GM18505 (cell line): ENCODE measurements at regions not wholly inside any gene's neighbourhood (a gene's known extent, or its start where the extent isn't known, plus 50 kb on each side); places are given as distances from the start of the nearest gene placed in this dataset.

ENCODE experiments used
- ATAC-seq: cut with Tn5 transposase; IDR thresholded peaks from one replicate; pipeline ENCODE4 v1.9.1; 2021; ENCODE audit not compliant: unreplicated experiment
- POLR2A ChIP-seq: IDR thresholded peaks from 4 replicates; pipeline ENCODE4 v1.6.1; 2011; ENCODE audit warnings: borderline replicate concordance; ENCODE audit not compliant: insufficient read depth, insufficient read length; ENCODE audit errors: extremely low read depth

DNA sequence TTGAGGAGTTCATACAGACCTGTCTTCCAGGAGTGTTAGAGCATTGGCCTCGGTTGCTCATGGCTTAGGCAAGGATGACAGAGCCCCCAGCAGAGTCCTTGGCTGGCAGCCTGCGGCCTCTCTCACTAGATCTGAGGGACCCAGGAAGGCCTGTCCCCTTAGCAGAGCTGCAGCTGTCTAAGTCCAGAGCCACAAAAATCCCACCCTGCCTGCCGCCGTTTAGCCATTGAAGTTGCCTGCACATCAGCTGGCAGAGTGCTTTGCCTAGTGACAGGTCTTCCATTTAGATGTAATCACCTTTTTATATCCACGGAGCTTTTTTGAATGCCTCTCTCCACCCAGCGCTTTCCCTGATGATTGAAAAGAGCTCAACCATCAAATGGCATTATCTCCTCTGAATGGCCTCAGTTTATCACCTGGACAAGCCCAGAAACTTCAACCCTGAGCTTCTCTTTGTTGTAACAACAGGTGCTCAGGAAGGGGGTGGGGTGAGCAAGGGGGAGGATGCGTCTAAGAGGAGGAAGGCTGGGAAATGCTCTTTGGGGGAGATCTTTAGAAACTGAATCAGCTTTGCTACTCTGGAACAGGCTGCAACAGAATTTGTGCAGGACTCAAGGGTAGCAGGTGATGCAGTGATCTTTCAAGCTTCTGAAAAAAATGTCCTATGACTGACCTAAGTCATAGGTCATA, 71.9 kb downstream of the TNP1 start:
- ATAC-seq, result no peak
- TF ChIP-seq POLR2A, result no peak

DNA sequence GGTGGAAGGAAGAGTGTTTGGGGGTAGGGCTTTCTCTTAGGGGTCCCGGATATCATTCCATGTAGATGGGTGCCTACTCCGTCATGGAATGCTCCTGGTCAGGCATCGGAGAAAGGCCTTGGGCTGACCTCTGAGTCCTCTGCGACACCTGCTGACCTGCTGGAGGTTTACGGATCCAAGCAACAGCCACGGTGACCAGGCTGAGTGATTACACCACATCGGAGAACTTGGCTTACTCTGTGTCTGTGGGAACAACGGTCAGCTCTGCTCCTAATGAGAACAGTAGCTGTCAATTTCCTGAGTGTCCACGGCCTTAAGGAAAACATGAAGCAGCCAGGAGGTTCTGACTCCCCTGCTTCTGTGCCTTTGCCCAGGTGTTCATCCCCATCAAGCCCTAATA, 73.2 kb downstream of the TNP1 start:
- no peak for ATAC-seq
- TF ChIP-seq POLR2A, result no peak

DNA sequence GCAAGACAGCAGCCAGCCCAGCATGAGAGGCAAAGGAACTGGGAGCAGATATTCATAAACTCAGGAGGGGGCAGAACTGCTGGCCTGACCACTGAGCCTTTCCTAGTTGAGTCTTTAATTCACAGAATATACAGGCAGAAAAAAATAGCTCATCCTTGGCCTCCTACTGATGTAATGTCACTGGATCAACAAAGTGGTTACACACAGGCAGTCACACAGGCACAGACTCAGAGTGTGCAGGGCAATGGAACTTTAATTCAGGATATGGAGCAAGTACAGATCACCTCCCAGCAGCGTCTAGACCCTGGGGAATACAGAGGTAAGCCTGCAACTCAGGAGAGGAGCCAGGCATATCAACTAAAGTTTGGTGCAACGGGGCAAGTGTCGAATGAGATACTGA, 75.4 kb downstream of the TNP1 start:
- no peak for ATAC-seq
- no peak for TF ChIP-seq POLR2A

DNA sequence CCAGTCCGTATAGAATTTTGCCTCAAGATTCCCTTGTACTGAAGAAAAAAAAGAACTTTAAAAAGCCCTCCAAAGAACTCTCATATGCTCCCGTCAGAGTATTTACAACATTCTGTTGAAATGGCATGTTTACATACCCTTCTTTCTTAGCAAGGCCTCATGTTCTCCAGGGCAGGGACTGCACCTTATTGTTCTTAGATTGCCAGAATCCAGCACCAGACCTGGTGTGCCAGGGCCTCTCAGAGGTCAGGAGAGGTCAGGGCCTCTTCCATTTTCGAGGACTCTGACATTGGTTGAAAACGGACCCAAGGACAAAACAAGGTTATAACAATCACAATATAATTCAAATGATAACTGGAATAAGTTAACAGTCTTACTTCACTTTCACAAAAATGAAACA, 78.2 kb downstream of the TNP1 start:
- no peak for ATAC-seq
- no peak for TF ChIP-seq POLR2A

DNA sequence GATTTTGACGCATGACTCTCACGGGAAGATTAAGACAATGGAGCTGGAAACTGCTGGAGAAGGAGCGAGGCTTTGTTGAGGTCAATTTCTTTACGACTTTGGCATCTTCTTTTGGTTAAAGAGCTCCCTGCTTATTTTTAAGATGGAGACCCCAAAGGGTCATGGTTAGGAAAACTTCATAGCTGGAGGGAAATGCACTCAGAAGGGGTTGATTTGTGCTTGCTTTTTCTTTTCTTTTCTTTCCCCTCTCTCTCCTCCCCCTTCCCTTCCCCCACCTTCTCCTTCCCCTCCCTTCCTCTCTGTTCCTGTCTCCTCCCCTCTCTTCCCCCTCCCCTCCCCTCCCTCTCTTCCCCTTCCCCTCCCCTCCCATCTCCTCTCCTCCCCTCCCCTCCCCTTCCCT, 79.0 kb downstream of the TNP1 start:
- ATAC-seq, result no peak
- TF ChIP-seq POLR2A, result no peak

DNA sequence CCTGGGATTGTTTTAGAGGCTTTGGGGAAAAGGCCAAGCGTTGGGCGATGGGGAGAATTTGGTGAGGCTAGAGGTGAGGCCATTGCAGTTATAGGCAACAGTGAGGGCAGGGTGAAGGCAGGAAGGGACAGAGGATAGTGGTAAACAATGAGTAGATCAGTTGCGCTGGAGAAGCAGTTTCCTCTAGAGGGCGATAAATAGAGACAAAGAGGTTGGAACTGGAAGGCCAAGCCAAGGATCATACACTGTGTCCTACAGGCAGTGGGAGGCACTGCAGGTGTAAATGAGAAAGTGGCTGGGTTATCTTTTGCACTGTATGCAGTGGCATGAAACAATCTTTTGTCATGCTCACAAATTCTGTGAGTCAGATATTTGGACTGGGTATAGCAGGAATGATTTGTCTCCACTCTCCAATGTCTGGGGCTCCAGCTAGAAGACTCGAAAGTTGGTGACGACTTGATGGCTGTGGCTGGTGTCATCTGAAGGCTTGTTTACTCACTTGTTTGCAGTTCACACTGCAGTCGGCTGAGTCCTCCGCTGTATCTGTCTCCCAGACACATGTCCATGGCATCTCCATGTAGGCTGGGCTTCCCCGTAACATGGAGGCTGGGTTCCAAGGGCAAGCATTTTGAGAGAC, 82.1 kb downstream of the TNP1 start:
- TF ChIP-seq POLR2A, result no peak
- peak; percentile 96 for ATAC-seq

DNA sequence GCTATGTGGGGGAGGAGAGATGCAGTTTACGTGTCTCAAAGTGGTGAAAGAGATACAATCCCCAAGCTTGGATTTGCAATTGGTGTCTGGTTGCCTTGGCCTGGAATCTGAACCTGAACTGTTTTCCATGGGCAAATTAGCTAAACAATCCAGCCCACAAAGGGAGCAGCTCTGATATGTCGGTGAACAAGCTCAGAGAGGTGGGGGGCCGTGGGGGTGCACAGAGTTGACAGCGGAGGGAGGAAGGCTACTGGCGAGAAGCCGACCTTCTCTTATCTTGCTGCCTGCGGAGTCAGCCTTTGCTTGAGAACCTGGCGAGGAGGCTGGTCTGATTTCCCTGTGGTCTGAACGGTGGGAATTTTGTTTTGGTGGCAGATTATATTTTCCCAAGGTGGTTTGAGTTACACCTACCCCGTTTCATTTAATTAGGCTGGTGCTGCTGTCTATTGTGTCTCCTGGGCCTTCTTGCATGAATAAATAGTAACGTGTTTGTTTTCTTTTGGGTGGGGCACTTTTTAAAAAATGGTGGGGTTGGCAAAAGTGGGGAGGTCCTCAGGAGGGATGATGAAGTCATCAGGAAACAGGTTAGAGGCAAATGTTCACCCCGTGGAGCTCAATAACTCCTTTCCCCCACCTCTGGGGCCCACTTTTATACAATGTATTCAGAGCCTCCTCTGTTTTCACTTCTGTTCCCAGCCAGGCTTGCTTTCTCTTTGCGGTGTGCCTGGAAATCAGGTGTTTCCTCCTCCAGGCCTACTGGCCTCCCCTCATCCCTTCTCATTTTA, 80.9 kb upstream of the IGFBP5 start:
- TF ChIP-seq POLR2A, result no peak
- ATAC-seq, result no peak

DNA sequence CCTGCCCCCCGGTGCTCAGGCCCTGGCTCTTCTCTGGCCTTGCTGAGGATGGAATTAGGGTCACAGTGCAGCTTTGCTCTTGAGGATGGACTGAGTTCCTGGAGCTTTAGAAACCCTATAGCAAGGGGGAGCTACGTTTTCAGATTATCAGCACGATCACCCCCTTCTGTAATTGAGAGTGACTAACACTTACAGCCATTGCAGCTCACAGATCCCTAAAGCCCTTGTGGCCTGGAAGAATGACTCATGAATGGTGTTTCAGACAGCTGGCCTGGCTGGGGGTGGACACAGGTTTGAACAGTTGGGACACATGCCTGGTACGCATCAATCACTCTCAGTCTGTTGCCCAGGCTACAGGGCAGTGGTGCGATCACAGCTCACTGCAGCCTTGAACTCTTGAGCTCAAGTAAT, 79.7 kb upstream of the IGFBP5 start:
- no peak for TF ChIP-seq POLR2A
- no peak for ATAC-seq

DNA sequence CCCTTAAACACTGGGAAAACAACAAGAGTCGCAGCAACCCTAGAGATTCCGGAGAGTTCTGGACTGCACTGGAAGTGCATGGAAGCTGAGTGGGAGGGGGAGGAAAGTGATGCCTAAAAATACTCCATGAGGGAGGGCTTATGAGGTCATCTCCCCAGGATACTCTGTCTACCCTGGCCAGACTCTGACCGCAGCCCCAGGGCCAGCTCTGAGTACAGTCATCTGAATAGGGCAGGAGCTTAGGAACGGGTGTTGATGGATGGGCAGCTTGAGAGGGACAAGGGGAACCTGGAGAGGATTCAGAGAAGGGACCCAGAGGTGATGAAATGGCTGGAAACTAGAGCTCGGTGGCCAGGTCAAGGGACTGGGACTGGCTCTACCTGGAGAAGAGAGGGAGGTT, 79.3 kb upstream of the IGFBP5 start:
- no peak for TF ChIP-seq POLR2A
- no peak for ATAC-seq

DNA sequence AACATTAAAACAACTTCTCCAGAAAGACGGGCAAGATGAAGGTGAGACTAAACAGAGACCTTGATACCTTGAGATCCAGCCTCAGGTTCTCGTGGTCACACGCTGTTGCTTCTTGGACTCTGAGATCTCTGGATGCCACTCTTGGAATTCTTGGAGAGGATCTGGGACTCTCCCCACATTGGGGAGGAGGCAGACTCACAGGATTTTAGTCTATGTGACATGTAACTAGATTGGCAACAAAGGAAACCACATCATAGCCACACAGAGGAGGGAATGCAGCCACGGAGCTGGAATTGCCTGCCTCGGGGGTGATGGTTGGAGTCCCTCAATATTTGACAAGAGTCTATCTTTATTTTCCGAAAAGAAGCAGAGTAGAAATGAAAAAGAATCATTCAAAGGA, 78.8 kb upstream of the IGFBP5 start:
- no peak for TF ChIP-seq POLR2A
- no peak for ATAC-seq

DNA sequence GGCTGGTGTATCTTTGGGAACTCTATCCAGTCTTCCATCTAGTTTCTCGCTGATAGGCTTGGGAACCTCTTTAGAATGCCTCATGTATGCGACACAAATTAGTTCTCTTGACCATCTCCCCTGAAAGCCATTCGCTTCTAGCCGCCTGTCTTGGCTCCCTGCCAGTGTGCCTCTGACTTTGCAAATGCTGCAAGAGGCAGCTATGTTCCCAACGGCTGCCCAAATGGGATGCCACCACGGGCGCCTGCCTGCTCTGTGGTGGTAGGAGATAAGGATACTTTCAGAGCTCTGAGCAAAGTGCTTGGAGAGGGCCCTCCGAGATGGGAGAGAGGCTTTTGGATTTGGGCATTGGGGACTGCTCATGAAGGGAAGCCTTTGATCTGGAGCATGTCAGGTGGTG, 77.7 kb upstream of the IGFBP5 start:
- ATAC-seq, result no peak
- TF ChIP-seq POLR2A, result no peak

DNA sequence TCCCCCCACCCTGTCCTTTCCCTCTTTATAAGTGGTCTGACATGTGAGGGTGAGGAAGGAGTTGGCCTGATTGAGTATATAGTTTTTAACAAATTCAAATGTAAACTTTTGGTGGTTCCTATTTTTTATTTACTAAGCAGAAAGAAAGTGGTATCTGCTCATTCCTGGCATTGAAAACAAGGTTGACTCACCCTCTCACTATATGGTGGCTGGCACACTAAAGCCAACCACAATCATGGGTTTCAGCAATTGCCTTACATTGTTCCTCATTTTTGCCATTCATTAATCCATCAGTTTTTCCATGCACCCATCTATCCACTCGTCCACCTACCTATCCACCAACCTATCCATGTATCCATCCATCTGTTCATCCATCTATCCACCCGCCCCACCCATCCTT, 75.4 kb upstream of the IGFBP5 start:
- ATAC-seq, result no peak
- TF ChIP-seq POLR2A, result no peak

DNA sequence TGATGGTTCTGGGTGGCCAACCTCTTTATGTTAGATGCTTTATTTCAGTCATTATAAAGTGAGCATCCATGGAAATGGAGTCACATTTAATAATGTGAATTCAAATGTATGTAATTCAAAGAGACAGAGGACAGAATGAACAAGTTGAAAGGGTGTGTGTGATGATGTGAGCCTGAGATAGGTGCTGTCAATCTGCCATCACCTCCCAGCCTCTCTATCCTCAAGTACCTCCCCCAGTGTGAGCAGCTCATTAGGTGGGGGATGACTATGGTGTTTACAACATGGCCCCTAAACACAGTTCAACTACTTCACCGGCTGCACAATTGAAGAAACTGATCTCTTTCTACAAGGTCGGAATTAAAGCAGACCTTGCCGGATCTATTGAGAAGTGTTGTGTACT, 74.7 kb upstream of the IGFBP5 start:
- no peak for TF ChIP-seq POLR2A

DNA sequence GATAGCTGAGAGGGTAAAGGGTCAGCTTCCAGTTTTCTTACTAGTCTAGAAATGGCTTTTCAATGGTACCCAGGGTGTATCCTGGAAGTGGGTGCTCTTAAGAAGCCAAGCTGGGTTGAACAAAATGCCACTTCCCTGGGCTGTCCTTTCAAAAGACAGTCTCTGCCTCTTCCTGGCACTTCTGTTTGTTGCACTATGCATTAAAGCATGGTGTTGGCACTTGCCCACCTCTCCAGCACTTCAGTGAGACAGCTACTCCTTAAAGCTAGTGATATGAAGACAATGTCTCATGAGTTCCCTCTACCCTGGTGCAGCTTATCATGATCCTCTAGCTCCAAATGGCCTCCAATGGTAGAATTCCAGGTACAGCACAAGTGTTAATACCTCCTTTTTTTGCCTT, 74.3 kb upstream of the IGFBP5 start:
- ATAC-seq, result no peak
- no peak for TF ChIP-seq POLR2A

More for the DNA sequence above, 74.7 kb upstream of the IGFBP5 start:
- ATAC-seq, result no peak

DNA sequence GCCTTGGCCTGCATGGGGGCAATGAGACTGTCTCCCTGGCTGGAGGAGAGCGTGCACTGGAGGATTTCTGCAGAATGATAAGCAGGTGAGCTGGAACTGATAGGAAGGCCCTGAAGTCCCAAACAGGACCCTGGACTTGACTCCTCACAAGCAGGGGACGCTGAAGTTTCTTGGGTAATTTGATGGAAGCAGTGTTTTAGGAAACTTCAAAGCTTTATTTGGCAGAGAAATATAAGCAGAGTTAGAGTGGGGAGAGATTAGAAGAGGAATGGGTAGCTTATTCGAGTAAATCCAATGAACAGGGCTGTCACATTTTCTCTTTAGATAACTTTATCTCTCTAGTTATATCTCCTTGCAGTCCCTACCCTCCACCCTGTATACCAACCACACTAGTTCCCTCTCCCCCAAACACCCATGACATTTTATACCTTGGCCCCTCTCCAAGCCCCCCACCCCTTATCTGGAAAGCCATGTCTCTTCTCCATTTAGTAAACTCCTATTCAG, 73.6 kb upstream of the IGFBP5 start:
- no peak for TF ChIP-seq POLR2A
- no peak for ATAC-seq

DNA sequence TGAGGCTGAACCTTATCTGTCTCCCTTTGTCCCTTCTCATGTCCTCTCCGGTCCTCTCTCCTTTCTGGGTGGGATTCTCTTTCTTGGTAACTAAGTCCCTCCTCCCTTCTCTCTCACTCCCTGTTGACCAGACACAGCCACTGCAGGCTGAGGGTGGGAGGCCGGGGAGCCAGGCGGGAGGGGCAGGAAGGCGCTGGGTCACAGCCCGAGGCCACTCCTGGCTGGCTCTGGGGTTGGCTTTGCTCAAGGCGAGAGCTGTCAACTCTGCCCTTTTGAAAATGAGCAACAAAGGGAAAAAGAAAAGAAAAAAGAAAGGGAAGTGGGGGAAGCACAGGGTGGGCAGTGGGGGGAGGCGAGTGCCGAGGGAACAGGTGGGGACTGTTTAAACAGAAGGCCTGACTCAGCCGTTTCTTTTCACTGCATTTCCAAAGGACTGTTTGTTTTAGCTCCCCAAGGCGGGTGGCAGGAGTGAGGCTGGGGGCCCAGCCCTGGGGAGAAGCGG, 70.5 kb upstream of the IGFBP5 start:
- TF ChIP-seq POLR2A, result no peak
- no peak for ATAC-seq
